HCT116 (cell line): ENCODE measurements at regions not wholly inside any gene's neighbourhood (a gene's known extent, or its start where the extent isn't known, plus 50 kb on each side); places are given as distances from the start of the nearest gene placed in this dataset.

Experiments
- ATAC-seq: fragments of 200-7000 bp; cut with Tn5 transposase; 2 replicates; pipeline ENCODE4 v1.9.1; 2020; ENCODE audit warnings: mild to moderate bottlenecking, moderate library complexity
- BruUV-seq: library from RNA; stranded (reverse); fragments of 400-500 nt; replicated peaks from 2 replicates; lab custom pipeline; 2021; lab: Mats Ljungman, UMichigan
- CTCF ChIA-PET: fragments of 300-600 bp; sonication (Branson Sonifier 250); formaldehyde crosslinking; loops from one replicate; lab custom pipeline; 2021; ENCODE audit warnings: antibody characterized with exemption; lab: Charles Lee
- POLR2A ChIA-PET: fragments of 300-600, 350-600 bp; sonication (Branson Sonifier 250); formaldehyde crosslinking; loops from one replicate; lab custom pipeline; 2021; ENCODE audit warnings: antibody characterized with exemption; lab: Charles Lee
- RAD21 ChIA-PET, 2 experiments: fragments of 300-600 bp; sonication (Branson Sonifier 250); formaldehyde crosslinking; loops; one replicate each; lab custom pipeline; 2023; ENCODE audit warnings: low total read pairs in 2 of 2; ENCODE audit not compliant: uncharacterized antibody in 2 of 2, unreplicated experiment in 2 of 2, low non-redundant PET in 1 of 2; lab: Charles Lee
- DNase-seq: peaks from one replicate; pipeline ENCODE4 v3.0.0-alpha.2; 2010; ENCODE audit warnings: low read depth, low spot score
- H2AFZ ChIP-seq: fragments of 200-600 bp; shearing (Covaris generic), sonication (generic); 2 replicates; pipeline ENCODE4 v1.6.1; 2017; ENCODE audit warnings: low read depth, mixed run types, mixed read lengths, antibody characterized with exemption, low read length; ENCODE audit not compliant: poor library complexity, severe bottlenecking
- H3K27ac ChIP-seq: 2 replicates; pipeline ENCODE4 v1.5.1; 2012; ENCODE audit warnings: low read depth, low read length
- H3K27me3 ChIP-seq: fragments of 200-600 bp; sonication (generic); 2 replicates; pipeline ENCODE4 v1.6.1; 2016; ENCODE audit warnings: mixed run types, low read length, mixed read lengths; ENCODE audit not compliant: insufficient read depth
- H3K36me3 ChIP-seq, 2 experiments: fragments of 200-500 bp in 1 of 2; fragments of 200-600 bp in 1 of 2; sonication (Bioruptor generic) in 1 of 2; sonication (generic) in 1 of 2; 2 replicates each; pipeline versions ENCODE4 v1.5.1 to v1.6.1; 2014 to 2016; ENCODE audit warnings: low read length in 2 of 2, inconsistent platforms in 1 of 2, mixed read lengths in 1 of 2, mixed run types in 1 of 2; ENCODE audit not compliant: insufficient read depth in 2 of 2, control insufficient read depth in 1 of 2
- H3K4me1 ChIP-seq, 2 experiments: fragments of 200-600 bp in 1 of 2; sonication (generic) in 1 of 2; 2 replicates each; pipeline versions ENCODE4 v1.5.1 to v1.6.1; 2012 to 2017; ENCODE audit warnings: low read length in 2 of 2, inconsistent platforms in 1 of 2, mild to moderate bottlenecking in 1 of 2, mixed read lengths in 1 of 2, mixed run types in 1 of 2, moderate library complexity in 1 of 2; ENCODE audit not compliant: insufficient read depth in 2 of 2, control insufficient read depth in 1 of 2
- H3K4me2 ChIP-seq: fragments of 200-600 bp; sonication (generic); 2 replicates; pipeline ENCODE4 v1.6.1; 2017; ENCODE audit warnings: mixed run types, low read length, mixed read lengths
- H3K4me3 ChIP-seq, 2 experiments: fragments of 200-600 bp in 1 of 2; sonication (generic) in 1 of 2; replicated peaks in 1 of 2; 2 replicates each; pipeline ENCODE4 v1.5.1; 2011 to 2016; ENCODE audit warnings: low read length in 2 of 2, control low read depth in 1 of 2, low read depth in 1 of 2, mild to moderate bottlenecking in 1 of 2, mixed read lengths in 1 of 2, mixed run types in 1 of 2
- H3K79me2 ChIP-seq: fragments of 200-600 bp; sonication (generic); 2 replicates; pipeline ENCODE4 v1.6.1; 2017; ENCODE audit warnings: mild to moderate bottlenecking, mixed run types, low read length, moderate library complexity, mixed read lengths; ENCODE audit not compliant: insufficient read depth
- H3K9ac ChIP-seq: fragments of 200-600 bp; sonication (generic); 2 replicates; pipeline ENCODE4 v1.6.1; 2016; ENCODE audit warnings: low read length, mixed read lengths
- H3K9me2 ChIP-seq: fragments of 200-600 bp; sonication (generic), shearing (Covaris generic); 2 replicates; pipeline ENCODE4 v1.6.1; 2017; ENCODE audit warnings: mixed run types, mild to moderate bottlenecking, moderate library complexity; ENCODE audit not compliant: insufficient read depth
- H3K9me3 ChIP-seq, 2 experiments: fragments of 200-500 bp in 1 of 2; fragments of 200-600 bp in 1 of 2; sonication (Bioruptor generic) in 1 of 2; sonication (generic) in 1 of 2; 2 replicates each; pipeline ENCODE4 v1.6.1; 2014 to 2017; ENCODE audit warnings: low read length in 2 of 2, mixed read lengths in 2 of 2, inconsistent platforms in 1 of 2, low read depth in 1 of 2, mild to moderate bottlenecking in 1 of 2, mixed run types in 1 of 2, moderate library complexity in 1 of 2; ENCODE audit not compliant: control insufficient read depth in 1 of 2, insufficient read depth in 1 of 2
- H4K20me1 ChIP-seq: fragments of 200-600 bp; sonication (generic), shearing (Covaris generic); 2 replicates; pipeline ENCODE4 v1.6.1; 2017; ENCODE audit warnings: mixed run types, mild to moderate bottlenecking, moderate library complexity; ENCODE audit not compliant: insufficient read depth
- CBX3 ChIP-seq: IDR thresholded peaks from 2 replicates; pipeline ENCODE4 v1.6.1; 2012; ENCODE audit warnings: low read depth
- EGR1 ChIP-seq: IDR thresholded peaks from 2 replicates; pipeline ENCODE4 v1.6.1; 2012; ENCODE audit warnings: low read depth
- ELF1 ChIP-seq: IDR thresholded peaks from 2 replicates; pipeline ENCODE4 v1.6.1; 2012; ENCODE audit warnings: low read depth, borderline replicate concordance
- EZH2 ChIP-seq: fragments of 200-600 bp; sonication (generic); IDR thresholded peaks from 2 replicates; pipeline ENCODE4 v1.6.1; 2017; ENCODE audit warnings: antibody characterized with exemption, mixed run types
- JUND ChIP-seq: IDR thresholded peaks from 2 replicates; pipeline ENCODE4 v1.6.1; 2012
- POLR2A ChIP-seq: IDR thresholded peaks from 2 replicates; pipeline ENCODE4 v1.7.0; 2011; ENCODE audit warnings: borderline replicate concordance; ENCODE audit not compliant: insufficient read depth, insufficient read length; ENCODE audit errors: extremely low read depth
- POLR2AphosphoS5 ChIP-seq: IDR thresholded peaks from 2 replicates; pipeline ENCODE4 v1.6.1; 2011; ENCODE audit warnings: mild to moderate bottlenecking, low read depth, low read length, moderate library complexity
- SIN3A ChIP-seq: IDR thresholded peaks from 2 replicates; pipeline ENCODE4 v1.6.1; 2012; ENCODE audit warnings: low read depth
- SP1 ChIP-seq: IDR thresholded peaks from 2 replicates; pipeline ENCODE4 v1.6.1; 2012; ENCODE audit warnings: low read depth
- SRF ChIP-seq: IDR thresholded peaks from 2 replicates; pipeline ENCODE4 v1.6.1; 2012; ENCODE audit warnings: low read depth
- ZFX ChIP-seq: fragments of 450-650 bp; IDR thresholded peaks from 2 replicates; pipeline ENCODE4 v1.6.1; 2017
- intact Hi-C: fragments of 100-400 bp; cut with micrococcal nuclease; formaldehyde crosslinking; loops from 2 replicates; pipeline ENCODE4 v1.10.0; 2022
- TF ChIP-seq, protein P1 (sequence below): IDR thresholded peaks from 2 replicates; pipeline ENCODE4 v1.6.1; 2012; ENCODE audit warnings: low read depth
- TF ChIP-seq, protein P2 (sequence below): IDR thresholded peaks from 2 replicates; pipeline ENCODE4 v1.6.1; 2012

DNA sequence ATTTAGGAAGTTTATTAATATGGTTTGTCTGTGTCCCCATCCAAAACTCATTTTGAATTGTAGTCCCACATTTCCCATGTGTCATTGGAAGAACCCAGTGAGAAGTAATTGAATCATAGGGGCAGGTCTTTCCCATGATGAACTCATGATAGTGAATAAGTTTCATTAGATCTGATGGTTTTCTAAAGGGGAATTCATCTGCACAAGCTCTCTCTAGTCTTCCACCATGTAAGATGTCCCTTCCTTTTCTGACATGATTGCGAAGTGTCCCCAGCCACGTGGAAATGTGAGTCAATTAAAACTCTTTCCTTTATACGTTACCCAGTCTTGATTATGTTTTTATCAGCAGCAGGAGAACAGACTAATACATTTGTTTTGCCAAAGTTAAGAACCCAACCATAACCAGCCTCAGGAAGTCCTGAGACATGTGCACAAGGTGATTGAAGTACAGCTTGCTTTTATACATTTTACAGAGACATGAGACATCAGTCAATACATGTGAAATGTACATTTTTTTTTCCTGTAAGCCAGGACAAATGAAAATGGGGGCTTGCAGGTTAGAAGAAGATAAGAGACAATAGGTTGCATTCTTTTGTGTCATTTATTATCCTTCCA is 1136.7 kb downstream of the TMEM121 start:
- H2AFZ ChIP-seq = no peak overlapping the region
- H3K79me2 ChIP-seq = no peaks in the 10 kb centered on the region
- ChIA-PET POLR2A (no interaction called here), CTCF (no interaction called here), RAD21 (no interaction called here)
- ATAC-seq (no peak), DNase-seq (no peak)
- no peaks in the 10 kb centered on the region for H3K9me2 ChIP-seq
- peaks cover 10 to 12% of the 10 kb centered on the region in 2 experiments; a peak in 2 of 4 replicates for H3K9me3 ChIP-seq
- H3K36me3 ChIP-seq = no peaks in the 10 kb centered on the region
- H3K9ac ChIP-seq = no peak overlapping the region
- no peaks in the 10 kb centered on the region for H3K4me1 ChIP-seq
- no peak for TF ChIP-seq SP1
- no peak for TF ChIP-seq CBX3
- TF ChIP-seq, protein P1, sequence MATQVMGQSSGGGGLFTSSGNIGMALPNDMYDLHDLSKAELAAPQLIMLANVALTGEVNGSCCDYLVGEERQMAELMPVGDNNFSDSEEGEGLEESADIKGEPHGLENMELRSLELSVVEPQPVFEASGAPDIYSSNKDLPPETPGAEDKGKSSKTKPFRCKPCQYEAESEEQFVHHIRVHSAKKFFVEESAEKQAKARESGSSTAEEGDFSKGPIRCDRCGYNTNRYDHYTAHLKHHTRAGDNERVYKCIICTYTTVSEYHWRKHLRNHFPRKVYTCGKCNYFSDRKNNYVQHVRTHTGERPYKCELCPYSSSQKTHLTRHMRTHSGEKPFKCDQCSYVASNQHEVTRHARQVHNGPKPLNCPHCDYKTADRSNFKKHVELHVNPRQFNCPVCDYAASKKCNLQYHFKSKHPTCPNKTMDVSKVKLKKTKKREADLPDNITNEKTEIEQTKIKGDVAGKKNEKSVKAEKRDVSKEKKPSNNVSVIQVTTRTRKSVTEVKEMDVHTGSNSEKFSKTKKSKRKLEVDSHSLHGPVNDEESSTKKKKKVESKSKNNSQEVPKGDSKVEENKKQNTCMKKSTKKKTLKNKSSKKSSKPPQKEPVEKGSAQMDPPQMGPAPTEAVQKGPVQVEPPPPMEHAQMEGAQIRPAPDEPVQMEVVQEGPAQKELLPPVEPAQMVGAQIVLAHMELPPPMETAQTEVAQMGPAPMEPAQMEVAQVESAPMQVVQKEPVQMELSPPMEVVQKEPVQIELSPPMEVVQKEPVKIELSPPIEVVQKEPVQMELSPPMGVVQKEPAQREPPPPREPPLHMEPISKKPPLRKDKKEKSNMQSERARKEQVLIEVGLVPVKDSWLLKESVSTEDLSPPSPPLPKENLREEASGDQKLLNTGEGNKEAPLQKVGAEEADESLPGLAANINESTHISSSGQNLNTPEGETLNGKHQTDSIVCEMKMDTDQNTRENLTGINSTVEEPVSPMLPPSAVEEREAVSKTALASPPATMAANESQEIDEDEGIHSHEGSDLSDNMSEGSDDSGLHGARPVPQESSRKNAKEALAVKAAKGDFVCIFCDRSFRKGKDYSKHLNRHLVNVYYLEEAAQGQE = no peak
- TF ChIP-seq JUND = no peak
- no peak for TF ChIP-seq POLR2A
- no peak for TF ChIP-seq SIN3A
- TF ChIP-seq, protein P2, sequence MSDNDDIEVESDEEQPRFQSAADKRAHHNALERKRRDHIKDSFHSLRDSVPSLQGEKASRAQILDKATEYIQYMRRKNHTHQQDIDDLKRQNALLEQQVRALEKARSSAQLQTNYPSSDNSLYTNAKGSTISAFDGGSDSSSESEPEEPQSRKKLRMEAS = no peak
- TF ChIP-seq ELF1 = no peak
- no peak for TF ChIP-seq ZFX
- no peak for TF ChIP-seq EZH2
- TF ChIP-seq SRF = no peak
- TF ChIP-seq EGR1 = no peak
- TF ChIP-seq POLR2AphosphoS5 = no peak
- no peak overlapping the region for H3K4me2 ChIP-seq
- BruUV-seq = no TSS peak
- H3K4me3 ChIP-seq = no peak overlapping the region
- intact Hi-C loops = no loop called here
- no peak overlapping the region for H3K27ac ChIP-seq
- H3K27me3 ChIP-seq = no peaks in the 10 kb centered on the region
- H4K20me1 ChIP-seq = no peaks in the 10 kb centered on the region
